GM23338 (cell line): ENCODE measurements at regions not wholly inside any gene's neighbourhood (a gene's known extent, or its start where the extent isn't known, plus 50 kb on each side); places are given as distances from the start of the nearest gene placed in this dataset.

ENCODE experiments used
- CREB1 ChIP-seq: fragments of 250-450 bp; sonication (Bioruptor Pico); IDR thresholded peaks from 2 replicates; pipeline ENCODE4 v1.5.0; 2020; ENCODE audit warnings: low read depth, mild to moderate bottlenecking, moderate library complexity
- EZH2 ChIP-seq: fragments of 200-600 bp; sonication (generic); IDR thresholded peaks from one replicate; pipeline ENCODE4 v1.8.0; 2017; ENCODE audit warnings: antibody characterized with exemption, mild to moderate bottlenecking, low read depth; ENCODE audit not compliant: unreplicated experiment
- EZH2phosphoT487 ChIP-seq: fragments of 200-600 bp; sonication (generic); IDR thresholded peaks from one replicate; pipeline ENCODE4 v1.8.1; 2018; ENCODE audit warnings: antibody characterized with exemption; ENCODE audit not compliant: unreplicated experiment
- NANOG ChIP-seq: IDR thresholded peaks from 2 replicates; pipeline ENCODE4 v1.6.1; 2016; ENCODE audit warnings: antibody characterized with exemption, borderline replicate concordance
- POLR2AphosphoS5 ChIP-seq: IDR thresholded peaks from 2 replicates; pipeline ENCODE4 v1.6.1; 2016; ENCODE audit warnings: antibody characterized with exemption, low read depth
- TF ChIP-seq, protein P1 (sequence below), 2 experiments: fragments of 200-600 bp in 1 of 2; sonication (generic) in 1 of 2; conservative IDR thresholded peaks; 2 replicates each; pipeline versions ENCODE4 v1.5.1 to v1.6.1; 2016 to 2017; ENCODE audit warnings: antibody characterized with exemption in 2 of 2, low read depth in 2 of 2, mild to moderate bottlenecking in 2 of 2, moderate library complexity in 1 of 2
- TF ChIP-seq, protein P2 (sequence below): IDR thresholded peaks from one replicate; pipeline ENCODE4 v1.6.1; 2018; ENCODE audit warnings: antibody characterized with exemption; ENCODE audit not compliant: unreplicated experiment

DNA sequence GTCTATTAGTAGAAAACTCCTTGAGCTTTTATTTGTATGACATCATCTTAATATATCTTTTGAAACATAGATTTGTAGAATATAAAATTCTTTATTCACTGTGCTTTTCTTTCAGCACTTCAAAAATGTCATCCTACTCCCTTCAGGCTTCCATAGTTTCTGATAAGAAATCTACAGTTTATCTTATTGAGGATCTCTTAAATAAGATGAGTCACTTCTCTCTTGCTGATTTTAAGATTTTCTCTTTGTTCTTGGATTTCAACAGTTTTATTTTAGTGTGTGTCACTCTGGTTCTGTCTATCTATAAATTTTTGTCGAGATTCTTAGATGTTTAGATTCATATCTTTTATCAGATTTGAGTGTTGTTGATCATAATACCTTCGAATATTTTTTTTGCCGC, 566.1 kb upstream of the CHORDC1 start:
- TF ChIP-seq EZH2 (no peak), CREB1 (CRISPR knock-in tag) (no peak), POLR2AphosphoS5 (no peak), EZH2phosphoT487 (no peak), NANOG (no peak)
- TF ChIP-seq, protein P1, sequence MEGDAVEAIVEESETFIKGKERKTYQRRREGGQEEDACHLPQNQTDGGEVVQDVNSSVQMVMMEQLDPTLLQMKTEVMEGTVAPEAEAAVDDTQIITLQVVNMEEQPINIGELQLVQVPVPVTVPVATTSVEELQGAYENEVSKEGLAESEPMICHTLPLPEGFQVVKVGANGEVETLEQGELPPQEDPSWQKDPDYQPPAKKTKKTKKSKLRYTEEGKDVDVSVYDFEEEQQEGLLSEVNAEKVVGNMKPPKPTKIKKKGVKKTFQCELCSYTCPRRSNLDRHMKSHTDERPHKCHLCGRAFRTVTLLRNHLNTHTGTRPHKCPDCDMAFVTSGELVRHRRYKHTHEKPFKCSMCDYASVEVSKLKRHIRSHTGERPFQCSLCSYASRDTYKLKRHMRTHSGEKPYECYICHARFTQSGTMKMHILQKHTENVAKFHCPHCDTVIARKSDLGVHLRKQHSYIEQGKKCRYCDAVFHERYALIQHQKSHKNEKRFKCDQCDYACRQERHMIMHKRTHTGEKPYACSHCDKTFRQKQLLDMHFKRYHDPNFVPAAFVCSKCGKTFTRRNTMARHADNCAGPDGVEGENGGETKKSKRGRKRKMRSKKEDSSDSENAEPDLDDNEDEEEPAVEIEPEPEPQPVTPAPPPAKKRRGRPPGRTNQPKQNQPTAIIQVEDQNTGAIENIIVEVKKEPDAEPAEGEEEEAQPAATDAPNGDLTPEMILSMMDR (conservative IDR thresholded peaks at IDR 0.05; ENCODE audit: low read depth in 2 of 2), result no peak
- TF ChIP-seq, protein P2, sequence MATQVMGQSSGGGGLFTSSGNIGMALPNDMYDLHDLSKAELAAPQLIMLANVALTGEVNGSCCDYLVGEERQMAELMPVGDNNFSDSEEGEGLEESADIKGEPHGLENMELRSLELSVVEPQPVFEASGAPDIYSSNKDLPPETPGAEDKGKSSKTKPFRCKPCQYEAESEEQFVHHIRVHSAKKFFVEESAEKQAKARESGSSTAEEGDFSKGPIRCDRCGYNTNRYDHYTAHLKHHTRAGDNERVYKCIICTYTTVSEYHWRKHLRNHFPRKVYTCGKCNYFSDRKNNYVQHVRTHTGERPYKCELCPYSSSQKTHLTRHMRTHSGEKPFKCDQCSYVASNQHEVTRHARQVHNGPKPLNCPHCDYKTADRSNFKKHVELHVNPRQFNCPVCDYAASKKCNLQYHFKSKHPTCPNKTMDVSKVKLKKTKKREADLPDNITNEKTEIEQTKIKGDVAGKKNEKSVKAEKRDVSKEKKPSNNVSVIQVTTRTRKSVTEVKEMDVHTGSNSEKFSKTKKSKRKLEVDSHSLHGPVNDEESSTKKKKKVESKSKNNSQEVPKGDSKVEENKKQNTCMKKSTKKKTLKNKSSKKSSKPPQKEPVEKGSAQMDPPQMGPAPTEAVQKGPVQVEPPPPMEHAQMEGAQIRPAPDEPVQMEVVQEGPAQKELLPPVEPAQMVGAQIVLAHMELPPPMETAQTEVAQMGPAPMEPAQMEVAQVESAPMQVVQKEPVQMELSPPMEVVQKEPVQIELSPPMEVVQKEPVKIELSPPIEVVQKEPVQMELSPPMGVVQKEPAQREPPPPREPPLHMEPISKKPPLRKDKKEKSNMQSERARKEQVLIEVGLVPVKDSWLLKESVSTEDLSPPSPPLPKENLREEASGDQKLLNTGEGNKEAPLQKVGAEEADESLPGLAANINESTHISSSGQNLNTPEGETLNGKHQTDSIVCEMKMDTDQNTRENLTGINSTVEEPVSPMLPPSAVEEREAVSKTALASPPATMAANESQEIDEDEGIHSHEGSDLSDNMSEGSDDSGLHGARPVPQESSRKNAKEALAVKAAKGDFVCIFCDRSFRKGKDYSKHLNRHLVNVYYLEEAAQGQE, result no peak
